ENCODE measurements at regions not wholly inside any gene's neighbourhood (a gene's known extent, or its start where the extent isn't known, plus 50 kb on each side); places are given as distances from the start of the nearest gene placed in this dataset.

DNA sequence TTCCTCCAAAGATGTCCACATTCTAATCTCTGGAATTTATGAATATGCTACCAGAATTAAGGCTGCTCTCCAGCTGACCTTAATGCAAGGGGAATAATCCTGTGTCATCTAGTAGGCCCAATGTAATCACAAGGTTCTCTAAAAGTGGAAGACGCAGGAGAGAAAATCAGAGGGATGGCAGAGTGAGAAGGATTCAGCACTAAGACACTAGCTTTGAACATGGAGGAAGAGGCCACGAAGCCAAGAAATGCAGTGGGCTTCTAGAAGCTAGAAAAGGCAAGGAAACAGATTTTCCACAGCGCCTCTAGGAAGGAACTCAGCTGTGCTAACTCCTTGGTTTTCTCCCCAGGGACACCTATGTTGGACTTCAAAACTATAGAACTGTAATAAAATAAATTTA is 240.7 kb upstream of the TRAM1L1 start:
- no peak for DNase-seq (ENCODE audit: low read depth in 2 of 2)

DNA sequence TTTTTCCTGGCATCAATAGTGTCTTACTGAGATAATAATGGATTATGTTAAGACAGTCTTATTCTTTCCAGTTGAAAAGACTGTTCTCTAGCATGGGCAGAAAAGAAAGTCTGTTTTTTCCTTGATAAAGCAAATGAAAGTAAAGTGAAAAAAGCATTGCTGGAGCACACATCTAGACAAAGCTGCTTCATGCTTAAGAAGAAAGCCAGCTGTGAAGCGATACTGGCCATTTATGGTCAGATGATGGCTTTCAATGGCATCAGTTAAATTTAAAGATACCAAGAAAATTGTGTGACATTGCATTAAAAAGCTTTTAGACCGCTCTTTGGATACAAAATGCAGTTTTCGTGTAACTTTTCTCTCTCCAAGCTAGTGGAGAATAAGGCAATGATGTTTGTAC is 242.1 kb upstream of the TRAM1L1 start:
- DNase-seq (ENCODE audit: low read depth in 2 of 2) = no peak

- DNase-seq (ENCODE audit: low read depth in 2 of 2) = no peak
Observed at GRCh38 chr4:117328333-117328732, 243.0 kb upstream of the TRAM1L1 start.

DNA sequence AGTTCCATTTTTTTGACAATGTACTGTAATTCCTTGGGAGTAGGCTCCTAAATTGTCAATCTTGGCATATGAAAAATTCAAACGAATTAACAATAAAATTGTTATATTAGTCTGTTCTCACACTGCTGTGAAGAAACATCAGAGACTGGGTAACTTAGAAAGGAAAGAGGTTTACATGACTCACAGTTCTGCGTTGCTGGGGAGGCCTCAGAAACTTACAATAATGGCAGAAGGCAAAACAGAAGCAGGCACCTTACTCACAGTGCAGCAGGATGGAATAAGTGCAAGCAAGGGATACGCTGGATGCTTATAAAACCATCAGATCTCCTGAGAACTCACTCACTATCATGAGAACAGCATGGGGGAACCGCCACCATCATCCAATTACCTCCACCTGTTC is 246.4 kb upstream of the TRAM1L1 start:
- no peak for DNase-seq (ENCODE audit: low read depth in 2 of 2)

- no peak for DNase-seq (ENCODE audit: low read depth in 2 of 2)
Observed at GRCh38 chr4:117334451-117335188, 249.2 kb upstream of the TRAM1L1 start.

GRCh38 chr4:117357437-117357836 is 272.1 kb upstream of the TRAM1L1 start:
- no peak for DNase-seq (ENCODE audit: low read depth in 2 of 2)

- no peak for DNase-seq (ENCODE audit: low read depth in 2 of 2)
Observed at GRCh38 chr4:117357866-117358265, 272.5 kb upstream of the TRAM1L1 start.

DNA sequence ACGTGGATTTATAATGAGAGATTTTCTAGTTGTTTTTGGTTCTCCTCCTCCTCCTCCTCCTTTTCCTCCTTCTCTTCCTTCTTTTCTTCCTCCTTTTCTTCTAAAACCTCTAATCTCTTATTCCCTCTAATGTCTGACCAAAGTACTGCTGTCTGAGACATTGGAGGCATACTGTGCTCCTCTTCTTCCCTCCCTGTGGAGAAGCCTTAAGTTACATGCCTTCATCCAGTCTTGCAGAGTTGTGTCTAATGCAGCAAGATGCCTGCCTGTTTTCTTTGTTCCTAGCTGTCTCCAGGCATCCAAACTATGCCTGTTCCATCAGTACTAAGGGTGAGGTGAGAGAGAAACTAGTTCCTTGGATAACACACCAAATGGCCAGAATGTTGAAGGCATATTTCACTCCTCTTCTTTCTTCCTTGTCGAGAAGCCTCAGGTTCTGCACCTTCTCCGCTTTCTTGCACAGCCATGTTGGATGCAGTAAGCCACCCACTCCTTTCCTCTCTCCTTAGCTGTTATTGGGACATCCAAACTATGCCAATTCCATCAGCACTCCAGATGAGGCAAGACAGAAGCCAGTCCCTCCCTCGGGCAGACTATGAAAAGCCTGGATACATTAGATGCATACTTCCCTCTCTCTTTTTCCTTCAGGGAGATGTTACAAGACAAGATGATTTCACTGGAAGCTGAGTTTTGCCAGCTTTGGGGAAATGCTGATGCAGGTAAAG is 285.7 kb upstream of the TRAM1L1 start:
- DNase-seq (ENCODE audit: low read depth in 2 of 2) = no peak

GRCh38 chr4:117375101-117375500 is 289.7 kb upstream of the TRAM1L1 start:
- DNase-seq (ENCODE audit: low read depth in 2 of 2) = no peak

GRCh38 chr4:117376692-117377091 is 291.3 kb upstream of the TRAM1L1 start:
- no peak for DNase-seq (ENCODE audit: low read depth in 2 of 2)

DNA sequence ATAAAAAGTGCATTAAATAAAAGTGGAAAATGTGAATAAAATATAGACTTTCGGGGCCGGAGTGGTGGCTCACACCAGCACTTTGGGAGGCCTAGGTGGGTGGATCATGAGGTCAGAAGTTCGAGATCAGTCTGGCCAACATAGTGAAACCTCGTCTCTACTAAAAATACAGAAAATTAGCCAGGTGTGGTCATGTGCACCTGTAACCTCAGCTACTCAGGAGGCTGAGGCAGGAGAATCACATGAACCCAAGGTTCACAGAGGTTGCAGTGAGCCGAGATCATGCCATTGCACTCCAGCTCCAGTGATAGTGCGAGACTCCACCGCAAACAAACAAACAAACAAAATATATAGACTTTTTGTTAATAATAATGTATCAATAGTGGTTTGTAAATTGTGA is 293.6 kb upstream of the TRAM1L1 start:
- DNase-seq (ENCODE audit: low read depth in 2 of 2) = no peak

DNA sequence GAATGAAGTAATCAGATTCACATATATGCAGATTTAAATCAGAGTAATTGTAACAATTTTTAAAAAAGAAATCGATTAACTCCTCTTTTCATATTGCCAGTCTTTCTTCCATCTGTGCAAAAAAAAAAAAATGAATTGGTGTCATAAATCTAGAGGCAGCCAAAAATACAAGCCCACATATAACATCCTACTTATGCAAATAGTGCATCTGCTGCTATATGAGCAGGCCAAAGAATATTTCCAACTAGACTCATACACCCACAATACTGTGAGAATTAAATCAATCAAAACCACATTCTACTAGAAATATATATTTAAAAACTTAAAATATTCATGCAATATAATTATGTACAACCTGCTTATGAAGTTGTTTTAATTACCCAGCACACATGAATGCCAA is 298.1 kb upstream of the TRAM1L1 start:
- no peak for DNase-seq (ENCODE audit: low read depth in 2 of 2)

DNA sequence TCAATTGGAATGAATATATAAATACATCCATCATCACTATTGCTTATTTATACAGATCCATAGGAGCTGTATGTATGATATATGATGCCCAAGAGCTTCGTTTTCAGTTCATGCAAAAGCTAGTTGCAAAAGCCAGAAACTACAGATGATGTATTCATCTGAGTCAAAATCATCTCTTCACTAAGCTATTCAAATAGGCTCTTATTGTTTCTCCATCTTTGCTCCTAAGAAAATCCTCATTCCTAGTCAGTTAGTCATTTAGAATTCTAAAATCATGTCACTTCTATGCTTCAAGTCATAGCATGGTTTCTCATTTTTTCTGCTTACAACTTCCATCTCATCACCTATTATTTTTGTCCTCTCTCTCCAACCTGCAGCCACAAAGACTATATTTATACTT is 300.1 kb upstream of the TRAM1L1 start:
- no peak for DNase-seq (ENCODE audit: low read depth in 2 of 2)

- no peak for DNase-seq (ENCODE audit: low read depth in 2 of 2)
Observed at GRCh38 chr4:117387072-117387471, 301.7 kb upstream of the TRAM1L1 start.

DNA sequence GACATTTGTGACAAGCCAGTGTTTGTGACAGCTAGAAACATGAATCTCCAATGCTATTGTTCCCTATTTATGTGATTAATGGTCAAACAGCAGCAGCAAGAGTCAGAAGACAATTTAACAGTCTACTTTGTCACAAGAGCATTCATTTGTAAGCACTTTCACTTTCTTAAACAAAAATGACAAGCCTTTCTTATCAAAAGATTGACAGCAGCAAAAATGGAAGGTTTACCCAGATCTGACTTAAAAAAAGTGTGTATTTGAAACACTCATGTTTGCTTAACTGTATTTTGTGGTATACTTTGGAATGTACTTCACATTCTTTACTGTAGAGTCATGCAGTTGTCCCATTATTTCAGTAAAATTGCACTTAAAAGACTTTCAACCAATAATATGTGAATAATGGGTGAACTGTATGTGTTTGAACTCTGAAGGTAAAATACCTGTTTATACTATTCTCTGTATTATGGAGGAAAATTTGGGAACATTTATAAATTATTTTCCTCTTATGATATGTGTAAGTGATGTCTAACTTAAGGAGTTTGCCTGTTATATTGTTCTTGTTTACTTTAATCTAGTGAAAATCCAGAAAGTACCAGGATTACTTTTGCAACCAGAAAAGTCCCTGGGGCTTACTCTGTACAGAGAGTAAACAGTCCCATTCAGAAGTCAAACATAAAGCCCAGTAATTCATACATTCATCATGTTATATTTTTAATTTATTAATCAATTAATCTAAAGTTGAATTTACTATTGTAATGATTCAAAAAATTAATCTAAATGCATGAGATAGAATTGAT is 314.9 kb upstream of the TRAM1L1 start:
- peak; percentile 49 to 51 for DNase-seq (ENCODE audit: low read depth in 2 of 2)

- no peak for DNase-seq (ENCODE audit: low read depth in 2 of 2)
Observed at GRCh38 chr4:117412661-117413060, 327.3 kb upstream of the TRAM1L1 start.

DNA sequence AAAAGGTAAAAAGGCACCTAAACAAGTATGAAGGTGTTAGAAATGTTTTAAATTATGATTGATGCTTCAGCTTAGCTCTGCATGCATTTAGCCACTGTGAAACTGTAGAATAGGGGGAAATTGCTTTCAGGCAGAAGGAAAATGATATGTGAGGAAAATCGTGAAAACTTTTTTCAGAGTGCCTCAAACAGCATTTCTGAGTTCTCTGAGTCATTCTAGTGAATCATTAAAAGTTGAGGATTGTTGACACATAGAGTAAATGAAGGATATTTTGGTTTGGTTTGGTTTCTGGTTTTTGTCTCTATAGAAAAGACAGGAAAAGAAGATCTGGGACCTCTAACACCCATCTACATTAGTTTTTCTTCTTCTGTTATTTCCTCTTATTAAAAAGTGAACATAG is 332.5 kb upstream of the TRAM1L1 start:
- DNase-seq (ENCODE audit: low read depth in 2 of 2) = no peak

DNA sequence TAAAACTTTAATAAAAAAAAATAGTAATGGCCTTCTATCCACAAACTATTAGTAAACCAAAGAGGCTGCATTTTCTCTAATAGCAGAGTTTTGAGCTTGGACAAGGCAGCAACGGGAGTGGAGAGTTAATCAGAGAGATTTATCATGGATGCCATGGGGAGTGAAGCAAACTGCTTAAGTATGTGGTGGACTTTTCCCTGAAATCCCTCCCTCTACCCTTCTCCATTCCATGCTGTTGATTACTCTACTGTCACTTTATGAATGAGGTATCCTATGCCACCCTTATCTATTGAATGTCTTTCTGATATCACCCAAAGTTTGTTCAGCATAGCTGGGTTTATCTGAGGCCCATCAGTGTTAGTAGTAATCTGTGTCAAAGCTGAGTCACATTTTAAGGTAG is 335.6 kb upstream of the TRAM1L1 start:
- no peak for DNase-seq (ENCODE audit: low read depth in 2 of 2)

- no peak for DNase-seq (ENCODE audit: low read depth in 2 of 2)
Observed at GRCh38 chr4:117421706-117422105, 336.3 kb upstream of the TRAM1L1 start.

- no peak for DNase-seq (ENCODE audit: low read depth in 2 of 2)
Observed at GRCh38 chr4:117422297-117422696, 336.9 kb upstream of the TRAM1L1 start.

DNA sequence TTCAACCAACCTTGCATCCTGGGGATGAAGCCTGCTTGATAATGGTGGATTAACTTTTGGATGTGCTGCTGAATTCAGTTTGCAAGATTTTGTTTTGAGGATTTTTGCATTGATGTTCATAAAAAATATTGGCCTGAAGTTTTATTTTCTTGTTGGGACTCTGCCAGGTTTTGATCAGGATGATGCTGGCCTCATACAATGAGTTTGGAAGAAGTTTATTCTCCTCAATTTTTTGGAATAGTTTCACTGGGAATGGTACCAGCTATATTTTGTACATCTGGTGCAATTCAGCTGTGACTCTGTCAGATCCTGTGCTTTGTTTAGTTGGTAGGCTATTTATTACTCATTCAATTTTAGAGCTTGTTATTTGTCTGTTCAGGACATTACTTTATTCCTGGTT is 340.3 kb upstream of the TRAM1L1 start:
- no peak for DNase-seq (ENCODE audit: low read depth in 2 of 2)

GRCh38 chr4:117428536-117428935 is 343.2 kb upstream of the TRAM1L1 start:
- DNase-seq (ENCODE audit: low read depth in 2 of 2) = no peak

- DNase-seq (ENCODE audit: low read depth in 2 of 2) = no peak
Observed at GRCh38 chr4:117429061-117429460, 343.7 kb upstream of the TRAM1L1 start.

Measured in fibroblast of skin of left biceps (primary cell).